Left forelimb (tissue), 1 donor: ENCODE measurements at regions not wholly inside any gene's neighbourhood (a gene's known extent, or its start where the extent isn't known, plus 50 kb on each side); places are given as distances from the start of the nearest gene placed in this dataset.

ENCODE experiments used
- DNase-seq: peaks from one replicate; pipeline ENCODE4 v3.0.0-alpha.2; 2018; ENCODE audit warnings: low spot score

GRCh38 chr2:220221992-220222391 lies 594.6 kb downstream of the SLC4A3 start:
- DNase-seq, result no peak

GRCh38 chr2:220224691-220225543 lies 597.5 kb downstream of the SLC4A3 start:
- no peak for DNase-seq

GRCh38 chr2:220226076-220226475 lies 598.6 kb downstream of the SLC4A3 start:
- DNase-seq, result no peak

GRCh38 chr2:220226546-220226945 lies 599.1 kb downstream of the SLC4A3 start:
- no peak for DNase-seq

GRCh38 chr2:220227266-220227920 lies 600.0 kb downstream of the SLC4A3 start:
- no peak for DNase-seq

GRCh38 chr2:220228310-220229006 lies 601.0 kb downstream of the SLC4A3 start:
- no peak for DNase-seq

GRCh38 chr2:220240641-220241040 lies 613.2 kb downstream of the SLC4A3 start:
- DNase-seq, result no peak

- no peak for DNase-seq
These were observed 614.0 kb downstream of the SLC4A3 start for GRCh38 chr2:220241423-220241822.

GRCh38 chr2:220243571-220243970 lies 616.1 kb downstream of the SLC4A3 start:
- DNase-seq, result no peak

GRCh38 chr2:220246386-220246785 lies 619.0 kb downstream of the SLC4A3 start:
- DNase-seq, result no peak

- no peak for DNase-seq
These were observed 620.3 kb downstream of the SLC4A3 start for GRCh38 chr2:220247588-220248350.

- DNase-seq, result no peak
These were observed 632.2 kb downstream of the SLC4A3 start for GRCh38 chr2:220259662-220260061.

- DNase-seq, result no peak
These were observed 635.9 kb downstream of the SLC4A3 start for GRCh38 chr2:220263300-220263699.

GRCh38 chr2:220269367-220269766 lies 641.9 kb downstream of the SLC4A3 start:
- DNase-seq, result no peak

- no peak for DNase-seq
These were observed 643.1 kb downstream of the SLC4A3 start for GRCh38 chr2:220270481-220271070.

GRCh38 chr2:220272656-220273055 lies 645.2 kb downstream of the SLC4A3 start:
- DNase-seq, result no peak

- no peak for DNase-seq
These were observed 645.7 kb downstream of the SLC4A3 start for GRCh38 chr2:220273082-220273481.

GRCh38 chr2:220275454-220275853 lies 648.0 kb downstream of the SLC4A3 start:
- DNase-seq, result no peak

- DNase-seq, result no peak
These were observed 649.5 kb downstream of the SLC4A3 start for GRCh38 chr2:220276741-220277444.

GRCh38 chr2:220277445-220277975 lies 650.1 kb downstream of the SLC4A3 start:
- peak; percentile 77 for DNase-seq

- DNase-seq, result no peak
These were observed 650.6 kb downstream of the SLC4A3 start for GRCh38 chr2:220278022-220278421.
